ENCODE measurements at regions not wholly inside any gene's neighbourhood (a gene's known extent, or its start where the extent isn't known, plus 50 kb on each side); places are given as distances from the start of the nearest gene placed in this dataset.

DNA sequence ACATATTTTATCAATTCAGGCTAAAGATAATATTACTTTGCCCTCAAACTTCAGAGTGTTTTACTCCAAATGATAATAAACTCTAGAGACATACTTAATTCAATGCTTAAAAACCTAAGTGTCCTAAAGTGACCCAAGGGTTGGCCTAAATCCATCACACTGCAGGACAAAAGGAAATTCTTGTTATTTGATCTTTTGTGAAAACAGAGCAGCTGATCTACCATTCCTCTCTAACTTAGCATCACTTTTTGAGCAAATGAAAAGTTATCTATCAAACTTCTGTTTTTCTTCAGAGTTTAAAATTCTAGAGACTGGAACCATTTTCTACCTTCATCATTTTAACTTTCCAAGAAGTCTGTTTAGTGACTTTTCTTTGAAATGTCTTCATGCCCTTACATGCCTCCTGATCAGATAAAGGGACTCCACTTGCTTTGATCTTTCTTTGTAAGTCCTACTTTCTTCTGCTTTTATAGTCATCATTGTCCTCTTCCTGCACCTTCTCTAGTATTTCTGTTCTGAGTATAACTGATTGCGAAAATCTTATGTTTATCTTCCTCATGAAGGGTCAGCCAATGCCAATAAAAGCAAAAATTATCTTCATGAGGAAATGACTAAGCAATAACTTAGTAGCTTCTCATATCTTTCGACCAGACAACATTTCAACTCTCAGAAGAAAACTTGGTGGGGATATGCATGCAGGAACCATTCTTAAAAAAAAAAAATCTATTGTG is 378.7 kb upstream of the TGFBR2 start:
- H3K27me3 Mint-ChIP-seq (ENCODE audit: low read depth): no peaks in the 10 kb centered on the region
- H3K9me3 Mint-ChIP-seq: no peaks in the 10 kb centered on the region
- no peak for ATAC-seq
- no peaks in the 10 kb centered on the region for H3K36me3 Mint-ChIP-seq
- H3K4me3 Mint-ChIP-seq: no peak overlapping the region
- H3K4me1 Mint-ChIP-seq: peaks cover 28% of the 10 kb centered on the region
- DNase-seq (ENCODE audit: low spot score): no peak
- TF ChIP-seq NR3C1 (CRISPR knock-in tag; conservative IDR thresholded peaks at IDR 0.05; ENCODE audit: low read depth) (no peak), OVOL2 (CRISPR knock-in tag; IDR thresholded peaks at IDR 0.05; ENCODE audit: borderline replicate concordance) (no peak), RELA (CRISPR knock-in tag; IDR thresholded peaks at IDR 0.05; ENCODE audit: borderline replicate concordance) (no peak), ZNF232 (CRISPR knock-in tag; IDR thresholded peaks at IDR 0.05) (no peak), NFATC4 (CRISPR knock-in tag; IDR thresholded peaks at IDR 0.05) (no peak), GABPB1 (CRISPR knock-in tag; IDR thresholded peaks at IDR 0.05) (0 out of 2 replicates have a peak, but pooled peaks have one; percentile 27)
- TF ChIP-seq, protein P1, sequence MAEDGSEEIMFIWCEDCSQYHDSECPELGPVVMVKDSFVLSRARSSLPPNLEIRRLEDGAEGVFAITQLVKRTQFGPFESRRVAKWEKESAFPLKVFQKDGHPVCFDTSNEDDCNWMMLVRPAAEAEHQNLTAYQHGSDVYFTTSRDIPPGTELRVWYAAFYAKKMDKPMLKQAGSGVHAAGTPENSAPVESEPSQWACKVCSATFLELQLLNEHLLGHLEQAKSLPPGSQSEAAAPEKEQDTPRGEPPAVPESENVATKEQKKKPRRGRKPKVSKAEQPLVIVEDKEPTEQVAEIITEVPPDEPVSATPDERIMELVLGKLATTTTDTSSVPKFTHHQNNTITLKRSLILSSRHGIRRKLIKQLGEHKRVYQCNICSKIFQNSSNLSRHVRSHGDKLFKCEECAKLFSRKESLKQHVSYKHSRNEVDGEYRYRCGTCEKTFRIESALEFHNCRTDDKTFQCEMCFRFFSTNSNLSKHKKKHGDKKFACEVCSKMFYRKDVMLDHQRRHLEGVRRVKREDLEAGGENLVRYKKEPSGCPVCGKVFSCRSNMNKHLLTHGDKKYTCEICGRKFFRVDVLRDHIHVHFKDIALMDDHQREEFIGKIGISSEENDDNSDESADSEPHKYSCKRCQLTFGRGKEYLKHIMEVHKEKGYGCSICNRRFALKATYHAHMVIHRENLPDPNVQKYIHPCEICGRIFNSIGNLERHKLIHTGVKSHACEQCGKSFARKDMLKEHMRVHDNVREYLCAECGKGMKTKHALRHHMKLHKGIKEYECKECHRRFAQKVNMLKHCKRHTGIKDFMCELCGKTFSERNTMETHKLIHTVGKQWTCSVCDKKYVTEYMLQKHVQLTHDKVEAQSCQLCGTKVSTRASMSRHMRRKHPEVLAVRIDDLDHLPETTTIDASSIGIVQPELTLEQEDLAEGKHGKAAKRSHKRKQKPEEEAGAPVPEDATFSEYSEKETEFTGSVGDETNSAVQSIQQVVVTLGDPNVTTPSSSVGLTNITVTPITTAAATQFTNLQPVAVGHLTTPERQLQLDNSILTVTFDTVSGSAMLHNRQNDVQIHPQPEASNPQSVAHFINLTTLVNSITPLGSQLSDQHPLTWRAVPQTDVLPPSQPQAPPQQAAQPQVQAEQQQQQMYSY (CRISPR knock-in tag; IDR thresholded peaks at IDR 0.05): no peak
- TF ChIP-seq, protein P2, sequence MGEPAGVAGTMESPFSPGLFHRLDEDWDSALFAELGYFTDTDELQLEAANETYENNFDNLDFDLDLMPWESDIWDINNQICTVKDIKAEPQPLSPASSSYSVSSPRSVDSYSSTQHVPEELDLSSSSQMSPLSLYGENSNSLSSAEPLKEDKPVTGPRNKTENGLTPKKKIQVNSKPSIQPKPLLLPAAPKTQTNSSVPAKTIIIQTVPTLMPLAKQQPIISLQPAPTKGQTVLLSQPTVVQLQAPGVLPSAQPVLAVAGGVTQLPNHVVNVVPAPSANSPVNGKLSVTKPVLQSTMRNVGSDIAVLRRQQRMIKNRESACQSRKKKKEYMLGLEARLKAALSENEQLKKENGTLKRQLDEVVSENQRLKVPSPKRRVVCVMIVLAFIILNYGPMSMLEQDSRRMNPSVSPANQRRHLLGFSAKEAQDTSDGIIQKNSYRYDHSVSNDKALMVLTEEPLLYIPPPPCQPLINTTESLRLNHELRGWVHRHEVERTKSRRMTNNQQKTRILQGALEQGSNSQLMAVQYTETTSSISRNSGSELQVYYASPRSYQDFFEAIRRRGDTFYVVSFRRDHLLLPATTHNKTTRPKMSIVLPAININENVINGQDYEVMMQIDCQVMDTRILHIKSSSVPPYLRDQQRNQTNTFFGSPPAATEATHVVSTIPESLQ (CRISPR knock-in tag; IDR thresholded peaks at IDR 0.05): no peak
- TF ChIP-seq, protein P3, sequence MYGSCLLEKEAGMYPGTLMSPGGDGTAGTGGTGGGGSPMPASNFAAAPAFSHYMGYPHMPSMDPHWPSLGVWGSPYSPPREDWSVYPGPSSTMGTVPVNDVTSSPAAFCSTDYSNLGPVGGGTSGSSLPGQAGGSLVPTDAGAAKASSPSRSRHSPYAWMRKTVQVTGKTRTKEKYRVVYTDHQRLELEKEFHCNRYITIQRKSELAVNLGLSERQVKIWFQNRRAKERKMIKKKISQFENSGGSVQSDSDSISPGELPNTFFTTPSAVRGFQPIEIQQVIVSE (CRISPR knock-in tag; IDR thresholded peaks at IDR 0.05; ENCODE audit: borderline replicate concordance): no peak
- POLR2A ChIA-PET: no interaction called here
- CTCF ChIA-PET: no interaction called here
- H3K27ac Mint-ChIP-seq: no peak overlapping the region

DNA sequence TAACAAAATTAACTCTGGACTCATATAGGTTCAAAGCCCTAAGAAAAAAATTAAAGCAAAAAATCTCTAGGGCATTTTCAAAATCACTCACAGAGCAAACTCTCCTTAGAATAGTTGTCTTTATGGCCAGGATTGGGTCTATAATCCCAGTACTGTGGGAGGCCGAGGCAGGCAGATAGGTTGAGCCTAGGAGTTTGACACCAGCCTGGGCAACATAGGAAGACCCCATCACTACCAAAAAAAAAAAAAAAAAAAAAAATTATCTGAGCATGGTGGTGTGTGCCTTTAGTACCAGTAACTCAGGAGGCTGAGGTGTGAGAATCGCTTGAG is 378.1 kb upstream of the TGFBR2 start:
- ATAC-seq (no peak), DNase-seq (ENCODE audit: low spot score) (no peak)
- POLR2A ChIA-PET: no interaction called here
- TF ChIP-seq JAZF1 (CRISPR knock-in tag; IDR thresholded peaks at IDR 0.05): no peak
- TF ChIP-seq TP53 (CRISPR knock-in tag; IDR thresholded peaks at IDR 0.05): no peak
- TF ChIP-seq, protein P4, sequence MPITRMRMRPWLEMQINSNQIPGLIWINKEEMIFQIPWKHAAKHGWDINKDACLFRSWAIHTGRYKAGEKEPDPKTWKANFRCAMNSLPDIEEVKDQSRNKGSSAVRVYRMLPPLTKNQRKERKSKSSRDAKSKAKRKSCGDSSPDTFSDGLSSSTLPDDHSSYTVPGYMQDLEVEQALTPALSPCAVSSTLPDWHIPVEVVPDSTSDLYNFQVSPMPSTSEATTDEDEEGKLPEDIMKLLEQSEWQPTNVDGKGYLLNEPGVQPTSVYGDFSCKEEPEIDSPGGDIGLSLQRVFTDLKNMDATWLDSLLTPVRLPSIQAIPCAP (CRISPR knock-in tag; IDR thresholded peaks at IDR 0.05): no peak
- no peak for TF ChIP-seq FOXK1 (CRISPR knock-in tag; IDR thresholded peaks at IDR 0.05)
- TF ChIP-seq, protein P5, sequence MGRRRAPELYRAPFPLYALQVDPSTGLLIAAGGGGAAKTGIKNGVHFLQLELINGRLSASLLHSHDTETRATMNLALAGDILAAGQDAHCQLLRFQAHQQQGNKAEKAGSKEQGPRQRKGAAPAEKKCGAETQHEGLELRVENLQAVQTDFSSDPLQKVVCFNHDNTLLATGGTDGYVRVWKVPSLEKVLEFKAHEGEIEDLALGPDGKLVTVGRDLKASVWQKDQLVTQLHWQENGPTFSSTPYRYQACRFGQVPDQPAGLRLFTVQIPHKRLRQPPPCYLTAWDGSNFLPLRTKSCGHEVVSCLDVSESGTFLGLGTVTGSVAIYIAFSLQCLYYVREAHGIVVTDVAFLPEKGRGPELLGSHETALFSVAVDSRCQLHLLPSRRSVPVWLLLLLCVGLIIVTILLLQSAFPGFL (CRISPR knock-in tag; IDR thresholded peaks at IDR 0.05; ENCODE audit: borderline replicate concordance): no peak
- TF ChIP-seq EMX1 (CRISPR knock-in tag; IDR thresholded peaks at IDR 0.05): no peak
- TF ChIP-seq TEAD4 (CRISPR knock-in tag; IDR thresholded peaks at IDR 0.05): no peak
- no peaks in the 10 kb centered on the region for H3K36me3 Mint-ChIP-seq
- H3K4me1 Mint-ChIP-seq: peaks cover 32% of the 10 kb centered on the region
- no peaks in the 10 kb centered on the region for H3K27me3 Mint-ChIP-seq (ENCODE audit: low read depth)
- H3K4me3 Mint-ChIP-seq: no peak overlapping the region
- no peak overlapping the region for H3K27ac Mint-ChIP-seq
- CTCF ChIA-PET: no interaction called here
- no peaks in the 10 kb centered on the region for H3K9me3 Mint-ChIP-seq
